GM19467 (cell line): ENCODE measurements at regions not wholly inside any gene's neighbourhood (a gene's known extent, or its start where the extent isn't known, plus 50 kb on each side); places are given as distances from the start of the nearest gene placed in this dataset.

Experiments
- ATAC-seq: cut with Tn5 transposase; IDR thresholded peaks from one replicate; pipeline ENCODE4 v1.9.1; 2021; ENCODE audit warnings: mild to moderate bottlenecking, moderate library complexity; ENCODE audit not compliant: unreplicated experiment

- ATAC-seq, result no peak
Measured at GRCh38 chr3:168909260-168909659, 754.3 kb downstream of the MECOM start.

- no peak for ATAC-seq
Measured at GRCh38 chr3:168895419-168895818, 768.1 kb downstream of the MECOM start.

GRCh38 chr3:168894214-168894613 is 769.3 kb downstream of the MECOM start:
- ATAC-seq, result no peak

- ATAC-seq, result no peak
Measured at GRCh38 chr3:168889666-168890065, 773.8 kb downstream of the MECOM start.

- ATAC-seq, result no peak
Measured at GRCh38 chr3:168888781-168889180, 774.7 kb downstream of the MECOM start.

- ATAC-seq, result no peak
Measured at GRCh38 chr3:168885028-168885427, 778.5 kb downstream of the MECOM start.

- ATAC-seq, result no peak
Measured at GRCh38 chr3:168884353-168884903, 779.1 kb downstream of the MECOM start.

GRCh38 chr3:168883145-168883544 is 780.4 kb downstream of the MECOM start:
- ATAC-seq, result no peak

GRCh38 chr3:168881804-168882203 is 781.7 kb downstream of the MECOM start:
- ATAC-seq, result no peak

- ATAC-seq, result no peak
Measured at GRCh38 chr3:168878655-168879054, 782.9 kb upstream of the GOLIM4 start.

- ATAC-seq, result no peak
Measured at GRCh38 chr3:168877899-168878298, 782.2 kb upstream of the GOLIM4 start.

- no peak for ATAC-seq
Measured at GRCh38 chr3:168876346-168877035, 780.8 kb upstream of the GOLIM4 start.

GRCh38 chr3:168872826-168873225 is 777.1 kb upstream of the GOLIM4 start:
- ATAC-seq, result no peak

- no peak for ATAC-seq
Measured at GRCh38 chr3:168870892-168871291, 775.2 kb upstream of the GOLIM4 start.

GRCh38 chr3:168865022-168865551 is 769.4 kb upstream of the GOLIM4 start:
- ATAC-seq, result no peak

- no peak for ATAC-seq
Measured at GRCh38 chr3:168864107-168865021, 768.6 kb upstream of the GOLIM4 start.

- ATAC-seq, result no peak
Measured at GRCh38 chr3:168863561-168863960, 767.8 kb upstream of the GOLIM4 start.

GRCh38 chr3:168862466-168862865 is 766.7 kb upstream of the GOLIM4 start:
- no peak for ATAC-seq

- no peak for ATAC-seq
Measured at GRCh38 chr3:168860592-168860991, 764.9 kb upstream of the GOLIM4 start.

GRCh38 chr3:168860028-168860427 is 764.3 kb upstream of the GOLIM4 start:
- no peak for ATAC-seq

GRCh38 chr3:168859574-168859973 is 763.9 kb upstream of the GOLIM4 start:
- ATAC-seq, result no peak

GRCh38 chr3:168859143-168859542 is 763.4 kb upstream of the GOLIM4 start:
- no peak for ATAC-seq
